ENCODE measurements at regions not wholly inside any gene's neighbourhood (a gene's known extent, or its start where the extent isn't known, plus 50 kb on each side); places are given as distances from the start of the nearest gene placed in this dataset.

- WGBS, 2 donors, result 62 to 72% methylated on average over 2 of the region's 2 CpGs
- intact Hi-C loops (cut with DNase I; ENCODE audit: low total_unique reads), result no loop called here
These were observed 314.3 kb upstream of the TBX3 start for GRCh38 chr12:114998118-114998749.

GRCh38 chr12:114996382-114996781 lies 312.4 kb upstream of the TBX3 start:
- no peak for DNase-seq (ENCODE audit: low spot score in 2 of 2)
- TF ChIP-seq, protein P1, sequence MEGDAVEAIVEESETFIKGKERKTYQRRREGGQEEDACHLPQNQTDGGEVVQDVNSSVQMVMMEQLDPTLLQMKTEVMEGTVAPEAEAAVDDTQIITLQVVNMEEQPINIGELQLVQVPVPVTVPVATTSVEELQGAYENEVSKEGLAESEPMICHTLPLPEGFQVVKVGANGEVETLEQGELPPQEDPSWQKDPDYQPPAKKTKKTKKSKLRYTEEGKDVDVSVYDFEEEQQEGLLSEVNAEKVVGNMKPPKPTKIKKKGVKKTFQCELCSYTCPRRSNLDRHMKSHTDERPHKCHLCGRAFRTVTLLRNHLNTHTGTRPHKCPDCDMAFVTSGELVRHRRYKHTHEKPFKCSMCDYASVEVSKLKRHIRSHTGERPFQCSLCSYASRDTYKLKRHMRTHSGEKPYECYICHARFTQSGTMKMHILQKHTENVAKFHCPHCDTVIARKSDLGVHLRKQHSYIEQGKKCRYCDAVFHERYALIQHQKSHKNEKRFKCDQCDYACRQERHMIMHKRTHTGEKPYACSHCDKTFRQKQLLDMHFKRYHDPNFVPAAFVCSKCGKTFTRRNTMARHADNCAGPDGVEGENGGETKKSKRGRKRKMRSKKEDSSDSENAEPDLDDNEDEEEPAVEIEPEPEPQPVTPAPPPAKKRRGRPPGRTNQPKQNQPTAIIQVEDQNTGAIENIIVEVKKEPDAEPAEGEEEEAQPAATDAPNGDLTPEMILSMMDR (IDR thresholded peaks at IDR 0.05), result no peak
- TF ChIP-seq POLR2A (IDR thresholded peaks at IDR 0.05), result no peak
- intact Hi-C loops (cut with DNase I; ENCODE audit: low total_unique reads), result no loop called here
- H3K4me3 ChIP-seq (ENCODE audit: low read depth, poor library complexity, severe bottlenecking), result no peak overlapping the region
- 89 to 91% methylated on average over 5 of the region's 5 CpGs for WGBS, 2 donors

More at GRCh38 chr12:114998118-114998749, 314.3 kb upstream of the TBX3 start:
- no peak for TF ChIP-seq POLR2A (IDR thresholded peaks at IDR 0.05)
- TF ChIP-seq, protein P1 (IDR thresholded peaks at IDR 0.05), result no peak
- H3K4me3 ChIP-seq (ENCODE audit: low read depth, poor library complexity, severe bottlenecking), result no peak overlapping the region
- no peak for DNase-seq (ENCODE audit: low spot score in 2 of 2)

GRCh38 chr12:114995891-114996290 lies 311.9 kb upstream of the TBX3 start:
- DNase-seq (ENCODE audit: low spot score in 2 of 2), result no peak
- H3K4me3 ChIP-seq (ENCODE audit: low read depth, poor library complexity, severe bottlenecking), result no peak overlapping the region
- intact Hi-C loops (cut with DNase I; ENCODE audit: low total_unique reads), result no loop called here
- WGBS, 2 donors, result 55 to 58% methylated on average over 2 of the region's 2 CpGs
- no peak for TF ChIP-seq POLR2A (IDR thresholded peaks at IDR 0.05)
- TF ChIP-seq, protein P1 (IDR thresholded peaks at IDR 0.05), result no peak

GRCh38 chr12:114993165-114993564 lies 309.2 kb upstream of the TBX3 start:
- no peak overlapping the region for H3K4me3 ChIP-seq (ENCODE audit: low read depth, poor library complexity, severe bottlenecking)
- intact Hi-C loops (cut with DNase I; ENCODE audit: low total_unique reads), result no loop called here
- TF ChIP-seq, protein P1 (IDR thresholded peaks at IDR 0.05), result no peak
- TF ChIP-seq POLR2A (IDR thresholded peaks at IDR 0.05), result no peak
- no peak for DNase-seq (ENCODE audit: low spot score in 2 of 2)
- 57 to 72% methylated on average over 3 of the region's 3 CpGs for WGBS, 2 donors

DNA sequence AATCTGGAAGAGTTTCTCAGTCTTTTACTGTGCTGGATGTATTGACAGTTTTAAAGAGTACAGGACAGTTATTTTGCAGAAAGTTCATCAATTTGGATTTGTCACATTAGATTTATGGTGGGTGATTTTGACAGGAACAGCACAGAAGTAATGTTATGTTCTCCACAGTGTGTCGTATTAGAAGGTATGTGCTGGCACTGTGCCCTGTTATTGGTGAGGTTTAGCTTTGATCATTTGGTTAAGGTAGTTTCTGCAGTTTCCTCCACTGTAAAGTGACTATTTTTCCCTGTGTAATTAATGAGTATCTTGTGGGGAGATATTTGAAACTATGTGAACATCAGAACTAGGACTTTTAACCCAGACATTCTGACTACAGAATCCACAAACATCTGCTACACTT lies 308.5 kb upstream of the TBX3 start:
- H3K4me3 ChIP-seq (ENCODE audit: low read depth, poor library complexity, severe bottlenecking), result no peak overlapping the region
- DNase-seq (ENCODE audit: low spot score in 2 of 2), result no peak
- intact Hi-C loops (cut with DNase I; ENCODE audit: low total_unique reads), result no loop called here
- TF ChIP-seq POLR2A (IDR thresholded peaks at IDR 0.05), result no peak
- TF ChIP-seq, protein P1 (IDR thresholded peaks at IDR 0.05), result no peak
- 53 to 65% methylated on average over 1 of the region's 1 CpG for WGBS, 2 donors

DNA sequence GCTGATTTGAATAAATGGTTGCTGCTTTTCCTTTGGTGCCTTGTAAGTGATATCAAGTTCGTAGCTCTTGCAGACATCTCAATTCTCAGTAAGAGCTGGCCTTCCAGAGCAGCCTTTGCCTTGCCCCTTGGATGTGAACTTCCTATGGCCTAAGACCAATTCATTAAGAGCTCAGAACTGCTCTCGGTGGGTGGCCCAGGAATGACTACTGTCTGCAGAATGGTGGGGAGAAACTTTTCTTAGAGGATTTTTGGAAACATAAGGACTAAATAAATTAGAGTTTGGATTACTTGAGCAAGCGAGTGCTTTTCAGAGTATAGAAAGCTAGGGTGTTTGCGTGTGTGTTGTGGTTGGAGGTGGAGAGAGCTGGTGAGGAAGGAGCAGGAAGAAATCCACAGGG lies 306.4 kb upstream of the TBX3 start:
- 89 to 95% methylated on average over 4 of the region's 4 CpGs for WGBS, 2 donors
- TF ChIP-seq, protein P1 (IDR thresholded peaks at IDR 0.05), result no peak
- no peak for TF ChIP-seq POLR2A (IDR thresholded peaks at IDR 0.05)
- intact Hi-C loops (cut with DNase I; ENCODE audit: low total_unique reads), result no loop called here
- no peak overlapping the region for H3K4me3 ChIP-seq (ENCODE audit: low read depth, poor library complexity, severe bottlenecking)
- DNase-seq (ENCODE audit: low spot score in 2 of 2), result no peak

All from lower leg skin (tissue), 4 donors.